ENCODE measurements at regions not wholly inside any gene's neighbourhood (a gene's known extent, or its start where the extent isn't known, plus 50 kb on each side); places are given as distances from the start of the nearest gene placed in this dataset.

DNA sequence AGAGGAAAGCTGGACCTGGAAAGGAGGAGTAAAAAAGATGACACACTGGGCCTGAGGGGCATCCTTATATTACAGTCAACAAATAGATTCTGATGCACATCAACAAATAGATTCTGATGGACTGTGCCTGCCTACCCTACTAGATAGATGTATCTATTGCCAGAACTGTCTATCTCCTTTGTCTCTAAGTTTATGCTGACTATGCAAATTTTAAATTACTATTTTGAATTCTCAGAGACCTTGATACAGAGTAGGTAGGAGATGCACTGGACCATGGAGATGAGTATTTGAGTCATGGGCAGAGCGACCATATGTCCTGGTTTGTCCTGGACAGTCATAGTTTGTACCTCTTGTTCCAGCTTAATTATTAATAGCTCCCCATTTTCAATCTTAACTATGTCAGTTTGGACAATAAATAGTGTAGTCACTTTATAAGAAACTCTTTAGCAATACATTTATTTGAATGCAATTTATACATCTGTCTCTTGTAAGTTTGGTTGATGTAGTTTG is 247.9 kb upstream of the PPP1R2C start:
- no peak overlapping the region for H3K4me3 ChIP-seq (ENCODE audit: low read depth, low read length)
- in situ Hi-C loops (cut with HindIII; ENCODE audit: low sequenced_read_pairs) = no loop called here
- no peak for DNase-seq (ENCODE audit: low read depth, low spot score)
- TF ChIP-seq, protein P1, sequence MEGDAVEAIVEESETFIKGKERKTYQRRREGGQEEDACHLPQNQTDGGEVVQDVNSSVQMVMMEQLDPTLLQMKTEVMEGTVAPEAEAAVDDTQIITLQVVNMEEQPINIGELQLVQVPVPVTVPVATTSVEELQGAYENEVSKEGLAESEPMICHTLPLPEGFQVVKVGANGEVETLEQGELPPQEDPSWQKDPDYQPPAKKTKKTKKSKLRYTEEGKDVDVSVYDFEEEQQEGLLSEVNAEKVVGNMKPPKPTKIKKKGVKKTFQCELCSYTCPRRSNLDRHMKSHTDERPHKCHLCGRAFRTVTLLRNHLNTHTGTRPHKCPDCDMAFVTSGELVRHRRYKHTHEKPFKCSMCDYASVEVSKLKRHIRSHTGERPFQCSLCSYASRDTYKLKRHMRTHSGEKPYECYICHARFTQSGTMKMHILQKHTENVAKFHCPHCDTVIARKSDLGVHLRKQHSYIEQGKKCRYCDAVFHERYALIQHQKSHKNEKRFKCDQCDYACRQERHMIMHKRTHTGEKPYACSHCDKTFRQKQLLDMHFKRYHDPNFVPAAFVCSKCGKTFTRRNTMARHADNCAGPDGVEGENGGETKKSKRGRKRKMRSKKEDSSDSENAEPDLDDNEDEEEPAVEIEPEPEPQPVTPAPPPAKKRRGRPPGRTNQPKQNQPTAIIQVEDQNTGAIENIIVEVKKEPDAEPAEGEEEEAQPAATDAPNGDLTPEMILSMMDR (IDR thresholded peaks at IDR 0.05; ENCODE audit: low read depth, low read length) = no peak

DNA sequence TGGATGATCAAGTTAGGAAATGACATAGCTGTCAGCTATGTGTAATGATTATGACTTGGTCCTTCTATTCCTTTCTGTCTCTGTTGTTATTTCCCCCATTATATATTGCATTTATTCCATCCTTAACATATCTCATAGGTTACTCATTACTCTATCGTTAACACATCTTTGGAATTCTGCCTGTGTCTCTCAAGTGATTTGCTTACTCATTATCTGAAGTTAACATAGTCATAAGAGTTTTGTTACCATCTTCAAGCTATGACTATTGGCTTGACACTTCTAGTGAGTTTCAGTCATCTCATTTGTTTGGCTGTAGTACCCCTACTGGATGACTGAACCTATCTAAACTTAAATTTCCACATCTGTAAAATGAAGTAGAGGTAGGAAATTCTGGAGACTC is 286.1 kb upstream of the PPP1R2C start:
- in situ Hi-C loops (cut with HindIII; ENCODE audit: low sequenced_read_pairs) = no loop called here
- no peak overlapping the region for H3K4me3 ChIP-seq (ENCODE audit: low read depth, low read length)
- TF ChIP-seq, protein P1 (IDR thresholded peaks at IDR 0.05; ENCODE audit: low read depth, low read length) = no peak
- DNase-seq (ENCODE audit: low read depth, low spot score) = no peak

DNA sequence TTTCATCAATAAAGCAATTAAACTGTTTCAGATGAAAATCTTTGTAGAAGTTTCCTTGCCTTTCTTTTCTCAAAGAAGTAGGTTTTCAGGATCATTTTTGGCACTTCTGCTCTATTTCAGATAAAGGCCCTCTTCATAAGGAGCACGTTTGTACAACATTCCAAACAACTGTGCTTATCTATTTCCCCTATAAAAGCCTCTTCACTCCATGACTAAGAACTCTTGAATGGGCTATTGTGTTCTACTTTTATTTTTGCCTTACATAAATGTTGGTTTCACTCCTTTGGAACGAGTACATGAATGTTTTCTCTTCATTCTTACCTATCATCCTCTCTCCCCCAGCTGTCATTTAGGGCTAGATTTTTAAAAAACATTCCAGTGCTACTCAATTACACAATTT is 288.0 kb upstream of the PPP1R2C start:
- H3K4me3 ChIP-seq (ENCODE audit: low read depth, low read length) = no peak overlapping the region
- TF ChIP-seq, protein P1 (IDR thresholded peaks at IDR 0.05; ENCODE audit: low read depth, low read length) = no peak
- DNase-seq (ENCODE audit: low read depth, low spot score) = no peak
- in situ Hi-C loops (cut with HindIII; ENCODE audit: low sequenced_read_pairs) = no loop called here

DNA sequence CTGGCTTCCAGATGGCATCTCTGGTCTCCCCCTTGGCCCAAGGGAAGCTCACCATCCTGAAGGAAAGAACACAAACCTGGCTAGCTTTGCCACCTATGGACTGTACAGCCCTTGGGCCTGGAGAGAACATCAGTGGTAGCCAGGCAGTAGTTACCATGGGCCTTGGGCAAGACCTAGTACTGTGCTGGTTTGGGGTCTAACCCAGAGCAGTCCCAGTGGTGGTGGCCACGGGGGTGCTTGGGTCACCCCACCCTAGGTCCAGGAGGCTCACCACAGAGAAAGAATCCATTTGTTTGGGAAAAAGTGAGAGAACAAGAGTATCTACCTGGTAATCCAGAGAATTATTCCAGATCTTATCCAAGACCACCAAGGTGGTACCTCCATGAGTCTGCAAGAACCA is 290.7 kb upstream of the PPP1R2C start:
- no peak for DNase-seq (ENCODE audit: low read depth, low spot score)
- H3K4me3 ChIP-seq (ENCODE audit: low read depth, low read length) = no peak overlapping the region
- TF ChIP-seq, protein P1 (IDR thresholded peaks at IDR 0.05; ENCODE audit: low read depth, low read length) = no peak
- in situ Hi-C loops (cut with HindIII; ENCODE audit: low sequenced_read_pairs) = no loop called here

DNA sequence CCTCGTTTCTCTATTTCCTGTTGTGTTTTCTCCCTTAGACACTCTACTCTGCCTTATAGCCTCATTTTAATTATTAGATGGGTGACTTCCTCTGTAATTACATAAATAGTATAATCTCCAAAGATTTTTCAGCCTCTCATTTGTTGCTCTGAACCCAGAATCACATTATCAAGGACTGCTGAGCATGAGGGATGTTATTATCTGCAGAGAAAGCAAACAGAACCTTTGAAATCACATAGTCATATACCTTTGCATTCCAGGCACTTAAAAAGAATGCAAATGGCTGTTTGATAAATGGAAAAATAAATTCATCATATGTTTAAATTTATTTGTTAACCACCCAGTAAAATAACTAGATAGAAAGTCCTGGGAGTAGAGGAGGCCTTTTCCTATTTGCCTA is 305.1 kb upstream of the PPP1R2C start:
- in situ Hi-C loops (cut with HindIII; ENCODE audit: low sequenced_read_pairs) = no loop called here
- DNase-seq (ENCODE audit: low read depth, low spot score) = no peak
- TF ChIP-seq, protein P1 (IDR thresholded peaks at IDR 0.05; ENCODE audit: low read depth, low read length) = no peak
- no peak overlapping the region for H3K4me3 ChIP-seq (ENCODE audit: low read depth, low read length)

DNA sequence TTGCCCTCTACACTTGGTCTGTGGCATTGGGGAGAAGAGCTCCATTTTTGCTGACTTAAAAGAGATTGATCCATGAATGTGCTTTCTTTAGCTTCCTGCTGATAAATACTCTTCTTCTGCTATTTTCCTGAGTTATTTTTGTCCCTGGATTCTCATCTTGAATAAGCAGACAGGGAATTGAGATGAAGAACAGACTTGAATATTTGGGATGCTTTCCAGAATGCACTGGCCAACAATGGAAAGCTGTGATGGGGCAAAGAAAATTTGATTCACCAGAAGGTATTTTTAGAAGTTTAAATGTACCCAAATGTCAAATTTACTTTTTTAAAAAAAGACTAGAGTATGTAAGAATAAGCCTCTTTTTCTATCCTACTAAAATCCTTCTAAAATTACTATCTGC is 309.9 kb upstream of the PPP1R2C start:
- in situ Hi-C loops (cut with HindIII; ENCODE audit: low sequenced_read_pairs) = no loop called here
- H3K4me3 ChIP-seq (ENCODE audit: low read depth, low read length) = no peak overlapping the region
- TF ChIP-seq, protein P1 (IDR thresholded peaks at IDR 0.05; ENCODE audit: low read depth, low read length) = no peak

DNA sequence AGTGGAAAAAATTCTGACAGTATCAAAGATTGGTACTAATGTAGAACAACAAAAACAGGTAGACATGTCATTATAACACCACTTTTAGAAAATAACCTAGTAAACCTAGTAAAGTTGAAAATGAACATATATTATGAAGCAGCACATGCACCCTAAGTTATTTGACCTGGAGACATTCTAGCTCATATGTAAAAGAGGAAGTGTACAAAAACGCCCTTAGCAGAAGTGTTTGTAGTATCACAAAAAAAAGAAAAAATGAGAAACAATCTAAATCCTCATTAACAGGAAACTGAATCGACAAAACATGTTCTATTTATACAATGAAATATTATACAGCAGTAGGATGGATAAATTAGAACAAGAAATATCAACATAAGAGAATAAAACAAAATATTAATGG is 318.9 kb upstream of the PPP1R2C start:
- DNase-seq (ENCODE audit: low read depth, low spot score) = no peak
- no peak overlapping the region for H3K4me3 ChIP-seq (ENCODE audit: low read depth, low read length)
- TF ChIP-seq, protein P1 (IDR thresholded peaks at IDR 0.05; ENCODE audit: low read depth, low read length) = no peak
- in situ Hi-C loops (cut with HindIII; ENCODE audit: low sequenced_read_pairs) = no loop called here

More for the DNA sequence above, 309.9 kb upstream of the PPP1R2C start:
- DNase-seq (ENCODE audit: low read depth, low spot score) = no peak
